ENCODE measurements at regions not wholly inside any gene's neighbourhood (a gene's known extent, or its start where the extent isn't known, plus 50 kb on each side); places are given as distances from the start of the nearest gene placed in this dataset.

DNA sequence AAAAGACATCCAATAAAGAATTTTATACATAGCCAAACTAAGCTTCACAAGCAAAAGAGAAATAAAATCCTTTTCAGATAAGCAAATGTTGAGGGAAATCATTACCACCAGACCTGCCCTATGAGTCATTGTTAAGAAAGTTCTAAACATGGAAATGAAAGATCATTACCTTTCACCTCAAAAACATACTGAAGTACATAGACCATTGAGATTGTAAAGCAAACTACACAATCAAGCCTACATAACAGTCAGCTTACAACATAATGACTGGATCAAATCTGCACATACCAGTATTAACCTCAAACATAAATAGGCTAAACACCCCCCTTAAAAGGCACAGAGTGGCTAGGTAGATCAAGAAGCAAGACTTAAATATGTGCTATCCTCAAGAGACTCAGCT is 501.0 kb upstream of the LUZP2 start:
- Histone ChIP-seq H3K4me3 (ENCODE audit: low read length in 2 of 2) (no peak overlapping the region), H3K9me3 (ENCODE audit: control insufficient read depth in 2 of 2, insufficient read depth in 1 of 2, low read length in 1 of 2) (peaks cover 0 to 12% of the 10 kb centered on the region in 2 donors), H3K27ac (ENCODE audit: low read depth in 1 of 2, low read length in 1 of 2) (no peak overlapping the region), H3K4me1 (ENCODE audit: control insufficient read depth in 2 of 2, insufficient read depth in 2 of 2, low read length in 2 of 2) (no peaks in the 10 kb centered on the region), H3K36me3 (ENCODE audit: control insufficient read depth in 2 of 2, insufficient read depth in 2 of 2, low read length in 1 of 2) (no peaks in the 10 kb centered on the region), H3K27me3 (ENCODE audit: control insufficient read depth in 2 of 2, insufficient read depth in 1 of 2, low read length in 1 of 2) (no peaks in the 10 kb centered on the region)
- no peak for DNase-seq (ENCODE audit: low read depth in 6 of 9, low spot score in 9 of 9)

DNA sequence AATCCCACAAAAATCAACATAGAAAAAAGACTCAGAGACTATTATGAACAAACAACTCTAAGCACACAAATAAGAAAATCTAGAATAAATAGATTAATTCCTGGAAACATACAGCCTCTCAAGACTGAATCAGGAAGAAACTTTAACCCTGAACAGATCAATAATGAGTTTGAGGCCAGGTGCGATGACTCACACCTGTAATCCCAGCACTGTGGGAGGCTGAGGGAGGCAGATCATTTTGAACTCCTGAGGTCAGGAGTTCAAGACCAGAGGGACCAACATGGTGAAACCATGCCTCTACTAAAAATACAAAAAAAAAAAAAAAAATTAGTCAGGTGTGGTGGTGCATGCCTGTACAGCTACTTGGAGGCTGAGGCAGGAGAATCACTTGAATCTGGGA is 499.5 kb upstream of the LUZP2 start:
- H3K9me3 ChIP-seq (ENCODE audit: control insufficient read depth in 2 of 2, insufficient read depth in 1 of 2, low read length in 1 of 2): peaks cover 0 to 12% of the 10 kb centered on the region in 2 donors
- H3K4me3 ChIP-seq (ENCODE audit: low read length in 2 of 2): no peak overlapping the region
- no peak for DNase-seq (ENCODE audit: low read depth in 6 of 9, low spot score in 9 of 9)
- no peaks in the 10 kb centered on the region for H3K36me3 ChIP-seq (ENCODE audit: control insufficient read depth in 2 of 2, insufficient read depth in 2 of 2, low read length in 1 of 2)
- H3K27me3 ChIP-seq (ENCODE audit: control insufficient read depth in 2 of 2, insufficient read depth in 1 of 2, low read length in 1 of 2): no peaks in the 10 kb centered on the region
- no peak overlapping the region for H3K27ac ChIP-seq (ENCODE audit: low read depth in 1 of 2, low read length in 1 of 2)
- 93% methylated on average over 1 of the region's 1 CpG for WGBS
- no peaks in the 10 kb centered on the region for H3K4me1 ChIP-seq (ENCODE audit: control insufficient read depth in 2 of 2, insufficient read depth in 2 of 2, low read length in 2 of 2)

DNA sequence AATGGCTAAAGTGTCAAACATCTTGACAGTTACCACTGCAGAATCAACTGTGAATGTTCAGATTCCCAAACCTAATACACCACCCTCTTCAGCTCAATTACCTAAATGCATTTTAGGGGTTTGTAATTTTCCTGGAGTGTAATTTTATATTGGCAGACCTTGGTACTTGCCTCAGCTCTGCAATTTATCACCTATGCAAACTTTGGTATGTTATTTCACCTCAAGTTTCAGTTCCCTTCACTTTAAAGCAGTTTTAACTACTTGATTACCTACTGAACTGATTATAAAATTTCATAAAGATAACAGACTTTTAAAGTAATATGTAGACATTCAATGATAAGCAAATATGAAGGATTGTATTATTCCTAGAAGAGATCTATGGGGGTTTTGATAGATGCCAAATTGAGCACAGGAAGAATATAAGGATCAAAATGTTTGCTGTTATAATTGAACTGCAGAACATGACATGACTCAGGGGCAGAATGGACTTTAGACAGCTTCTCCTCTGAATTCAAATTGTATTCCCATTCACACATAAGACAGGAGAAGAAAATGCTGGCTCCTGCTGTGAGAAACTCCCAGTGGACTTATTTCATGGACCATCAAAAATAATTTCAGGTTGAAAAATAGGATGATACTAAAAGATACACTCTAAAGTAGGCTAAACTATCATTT is 491.5 kb upstream of the LUZP2 start:
- Histone ChIP-seq H3K27me3 (ENCODE audit: control insufficient read depth in 2 of 2, insufficient read depth in 1 of 2, low read length in 1 of 2) (no peaks in the 10 kb centered on the region), H3K36me3 (ENCODE audit: control insufficient read depth in 2 of 2, insufficient read depth in 2 of 2, low read length in 1 of 2) (no peaks in the 10 kb centered on the region), H3K9me3 (ENCODE audit: control insufficient read depth in 2 of 2, insufficient read depth in 1 of 2, low read length in 1 of 2) (no peaks in the 10 kb centered on the region), H3K27ac (ENCODE audit: low read depth in 1 of 2, low read length in 1 of 2) (no peak overlapping the region), H3K4me1 (ENCODE audit: control insufficient read depth in 2 of 2, insufficient read depth in 2 of 2, low read length in 2 of 2) (no peaks in the 10 kb centered on the region), H3K4me3 (ENCODE audit: low read length in 2 of 2) (no peak overlapping the region)
- DNase-seq (ENCODE audit: low read depth in 6 of 9, low spot score in 9 of 9): no peak

DNA sequence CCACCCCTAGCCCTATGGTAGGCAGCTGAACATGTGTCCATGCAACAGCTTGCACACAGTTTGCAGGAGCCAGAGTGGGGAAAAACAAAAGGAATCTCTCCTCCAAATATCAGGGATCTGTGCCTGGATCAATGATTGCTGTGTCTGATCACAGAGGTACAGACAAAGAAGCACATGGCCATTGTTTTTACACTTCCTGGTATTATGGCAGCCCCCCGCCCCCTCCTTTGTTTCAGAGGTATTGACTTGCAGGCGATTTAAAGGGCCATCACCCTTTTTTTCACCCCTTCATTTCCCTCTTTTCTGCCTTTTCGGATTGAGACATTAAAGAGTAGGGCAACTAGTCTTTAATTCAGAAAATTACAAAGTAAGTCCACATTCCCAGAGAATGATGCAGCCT is 453.0 kb upstream of the LUZP2 start:
- Histone ChIP-seq H3K27me3 (ENCODE audit: control insufficient read depth in 2 of 2, insufficient read depth in 1 of 2, low read length in 1 of 2) (no peaks in the 10 kb centered on the region), H3K36me3 (ENCODE audit: control insufficient read depth in 2 of 2, insufficient read depth in 2 of 2, low read length in 1 of 2) (no peaks in the 10 kb centered on the region), H3K4me3 (ENCODE audit: low read length in 2 of 2) (no peak overlapping the region), H3K4me1 (ENCODE audit: control insufficient read depth in 2 of 2, insufficient read depth in 2 of 2, low read length in 2 of 2) (no peaks in the 10 kb centered on the region), H3K27ac (ENCODE audit: low read depth in 1 of 2, low read length in 1 of 2) (no peak overlapping the region), H3K9me3 (ENCODE audit: control insufficient read depth in 2 of 2, insufficient read depth in 1 of 2, low read length in 1 of 2) (peaks cover 0 to 3% of the 10 kb centered on the region in 2 donors)
- 93% methylated on average over 3 of the region's 3 CpGs for WGBS
- no peak for DNase-seq (ENCODE audit: low read depth in 6 of 9, low spot score in 9 of 9)

DNA sequence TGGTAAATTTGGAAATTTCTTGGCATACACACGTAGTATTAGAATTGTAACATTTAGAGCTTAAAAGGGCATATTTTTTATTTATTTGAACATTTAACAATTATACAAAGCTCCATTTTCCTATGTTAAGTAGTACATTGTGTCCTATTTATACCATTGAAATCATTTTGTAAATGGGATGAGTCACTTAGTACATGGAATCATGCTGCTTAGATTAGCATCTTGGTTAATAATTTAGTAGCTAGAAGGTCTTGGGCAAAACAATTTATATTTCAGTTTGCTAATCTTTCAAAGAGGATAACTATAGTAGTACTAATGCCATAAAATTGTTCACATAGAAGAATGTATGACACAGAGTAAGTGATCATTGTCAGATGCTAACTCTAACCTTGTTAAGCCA is 450.1 kb upstream of the LUZP2 start:
- WGBS: 93% methylated on average over 1 of the region's 1 CpG
- DNase-seq (ENCODE audit: low read depth in 6 of 9, low spot score in 9 of 9): no peak
- H3K36me3 ChIP-seq (ENCODE audit: control insufficient read depth in 2 of 2, insufficient read depth in 2 of 2, low read length in 1 of 2): no peaks in the 10 kb centered on the region
- no peaks in the 10 kb centered on the region for H3K4me1 ChIP-seq (ENCODE audit: control insufficient read depth in 2 of 2, insufficient read depth in 2 of 2, low read length in 2 of 2)
- H3K9me3 ChIP-seq (ENCODE audit: control insufficient read depth in 2 of 2, insufficient read depth in 1 of 2, low read length in 1 of 2): peaks cover 0 to 3% of the 10 kb centered on the region in 2 donors
- no peaks in the 10 kb centered on the region for H3K27me3 ChIP-seq (ENCODE audit: control insufficient read depth in 2 of 2, insufficient read depth in 1 of 2, low read length in 1 of 2)
- H3K4me3 ChIP-seq (ENCODE audit: low read length in 2 of 2): no peak overlapping the region
- H3K27ac ChIP-seq (ENCODE audit: low read depth in 1 of 2, low read length in 1 of 2): no peak overlapping the region

DNA sequence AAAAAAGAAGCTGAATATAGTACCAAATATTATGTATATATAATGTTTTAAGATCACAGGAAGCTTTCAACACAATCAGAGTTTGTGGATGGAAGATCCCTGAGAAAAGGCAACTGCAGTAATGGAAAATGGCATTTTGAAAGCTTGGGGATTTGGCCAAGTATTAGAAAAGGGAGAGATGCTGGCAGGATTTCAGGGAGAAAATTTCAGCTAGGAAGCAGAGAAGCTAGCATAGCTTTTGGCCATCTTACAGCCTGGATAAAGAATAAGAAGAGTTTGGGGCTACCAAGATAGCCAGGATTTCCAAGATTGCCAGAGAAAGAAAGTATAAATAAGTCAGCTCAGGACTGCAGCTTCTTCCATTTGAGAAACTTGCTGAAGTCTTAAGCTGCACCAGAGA is 440.8 kb upstream of the LUZP2 start:
- Histone ChIP-seq H3K36me3 (ENCODE audit: control insufficient read depth in 2 of 2, insufficient read depth in 2 of 2, low read length in 1 of 2) (no peaks in the 10 kb centered on the region), H3K4me1 (ENCODE audit: control insufficient read depth in 2 of 2, insufficient read depth in 2 of 2, low read length in 2 of 2) (no peaks in the 10 kb centered on the region), H3K27ac (ENCODE audit: low read depth in 1 of 2, low read length in 1 of 2) (no peak overlapping the region), H3K27me3 (ENCODE audit: control insufficient read depth in 2 of 2, insufficient read depth in 1 of 2, low read length in 1 of 2) (no peaks in the 10 kb centered on the region), H3K4me3 (ENCODE audit: low read length in 2 of 2) (no peak overlapping the region), H3K9me3 (ENCODE audit: control insufficient read depth in 2 of 2, insufficient read depth in 1 of 2, low read length in 1 of 2) (no peaks in the 10 kb centered on the region)
- no peak for DNase-seq (ENCODE audit: low read depth in 6 of 9, low spot score in 9 of 9)

DNA sequence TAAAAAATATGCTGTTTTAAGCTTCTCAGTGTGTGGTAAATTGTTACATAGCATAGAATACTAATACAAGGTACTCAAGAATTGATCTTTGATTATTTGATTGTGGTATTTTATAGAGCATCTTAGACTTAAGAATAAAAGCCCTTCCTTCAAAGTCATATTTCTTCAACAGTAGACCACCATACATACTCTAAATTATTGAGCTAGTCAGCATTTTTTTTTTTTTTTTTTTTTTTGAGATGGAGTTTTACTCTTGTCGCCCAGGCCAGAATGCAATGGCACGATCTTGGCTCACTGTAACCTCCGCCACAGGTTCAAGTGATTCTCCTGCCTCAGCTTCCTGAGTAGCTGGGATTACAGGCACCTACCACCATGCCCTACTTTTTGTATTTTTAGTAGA is 436.7 kb upstream of the LUZP2 start:
- H3K4me1 ChIP-seq (ENCODE audit: control insufficient read depth in 2 of 2, insufficient read depth in 2 of 2, low read length in 2 of 2): no peaks in the 10 kb centered on the region
- no peaks in the 10 kb centered on the region for H3K27me3 ChIP-seq (ENCODE audit: control insufficient read depth in 2 of 2, insufficient read depth in 1 of 2, low read length in 1 of 2)
- WGBS: 99% methylated on average over 3 of the region's 3 CpGs
- no peak for DNase-seq (ENCODE audit: low read depth in 6 of 9, low spot score in 9 of 9)
- no peaks in the 10 kb centered on the region for H3K36me3 ChIP-seq (ENCODE audit: control insufficient read depth in 2 of 2, insufficient read depth in 2 of 2, low read length in 1 of 2)
- no peak overlapping the region for H3K4me3 ChIP-seq (ENCODE audit: low read length in 2 of 2)
- no peaks in the 10 kb centered on the region for H3K9me3 ChIP-seq (ENCODE audit: control insufficient read depth in 2 of 2, insufficient read depth in 1 of 2, low read length in 1 of 2)
- no peak overlapping the region for H3K27ac ChIP-seq (ENCODE audit: low read depth in 1 of 2, low read length in 1 of 2)

DNA sequence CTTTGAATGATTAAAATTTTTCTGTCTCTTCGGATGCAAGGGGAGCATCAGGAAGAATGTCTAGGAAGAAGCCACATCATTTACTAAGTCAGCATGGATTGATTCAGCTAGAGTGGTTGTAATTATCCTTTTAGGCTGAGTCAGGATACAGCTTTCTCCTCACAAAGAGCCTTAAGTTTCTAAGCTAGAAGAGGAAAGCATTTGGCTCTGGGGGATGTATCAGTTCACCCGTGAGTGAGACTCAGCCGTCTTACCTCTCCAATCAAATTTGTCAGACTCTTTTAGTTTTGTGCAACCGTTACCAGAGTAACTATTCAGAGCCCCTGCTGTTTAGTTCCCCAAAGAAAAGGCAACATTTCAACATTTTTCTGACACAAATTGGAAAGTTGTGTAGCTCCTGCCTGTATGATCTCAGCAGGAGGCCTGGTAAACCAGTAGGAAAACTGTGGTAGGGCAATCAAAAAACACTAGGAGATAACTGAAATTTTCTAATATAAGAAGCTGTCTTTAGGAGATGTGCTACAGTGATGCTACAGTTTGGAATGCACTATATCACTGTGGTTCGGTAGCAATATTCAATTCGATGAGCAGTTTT is 432.4 kb upstream of the LUZP2 start:
- no peak for DNase-seq (ENCODE audit: low read depth in 6 of 9, low spot score in 9 of 9)
- no peaks in the 10 kb centered on the region for H3K27me3 ChIP-seq (ENCODE audit: control insufficient read depth in 2 of 2, insufficient read depth in 1 of 2, low read length in 1 of 2)
- H3K4me1 ChIP-seq (ENCODE audit: control insufficient read depth in 2 of 2, insufficient read depth in 2 of 2, low read length in 2 of 2): no peaks in the 10 kb centered on the region
- WGBS: 96% methylated on average over 6 of the region's 6 CpGs
- H3K27ac ChIP-seq (ENCODE audit: low read depth in 1 of 2, low read length in 1 of 2): no peak overlapping the region
- no peaks in the 10 kb centered on the region for H3K9me3 ChIP-seq (ENCODE audit: control insufficient read depth in 2 of 2, insufficient read depth in 1 of 2, low read length in 1 of 2)
- H3K4me3 ChIP-seq (ENCODE audit: low read length in 2 of 2): no peak overlapping the region
- H3K36me3 ChIP-seq (ENCODE audit: control insufficient read depth in 2 of 2, insufficient read depth in 2 of 2, low read length in 1 of 2): no peaks in the 10 kb centered on the region

DNA sequence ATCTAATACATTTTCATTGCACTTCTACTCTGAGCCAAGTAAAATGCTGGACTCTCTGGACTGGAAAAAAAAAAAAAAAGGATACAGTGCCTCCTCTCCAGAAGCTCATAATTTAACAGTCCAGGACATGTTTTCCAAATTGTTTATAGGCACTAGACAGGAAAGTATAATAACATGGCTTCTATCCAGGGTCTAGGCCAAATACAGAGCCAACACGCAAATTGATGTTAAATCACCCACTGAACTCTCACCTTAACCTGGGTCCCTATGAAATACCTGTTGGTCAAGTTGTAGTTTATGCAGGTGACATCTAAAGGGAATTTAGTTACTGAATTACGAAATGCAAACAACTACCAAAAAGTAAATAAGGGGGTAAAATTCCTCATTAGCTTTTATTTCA is 428.7 kb upstream of the LUZP2 start:
- Histone ChIP-seq H3K9me3 (ENCODE audit: control insufficient read depth in 2 of 2, insufficient read depth in 1 of 2, low read length in 1 of 2) (no peaks in the 10 kb centered on the region), H3K36me3 (ENCODE audit: control insufficient read depth in 2 of 2, insufficient read depth in 2 of 2, low read length in 1 of 2) (no peaks in the 10 kb centered on the region), H3K4me1 (ENCODE audit: control insufficient read depth in 2 of 2, insufficient read depth in 2 of 2, low read length in 2 of 2) (no peaks in the 10 kb centered on the region), H3K4me3 (ENCODE audit: low read length in 2 of 2) (no peak overlapping the region), H3K27me3 (ENCODE audit: control insufficient read depth in 2 of 2, insufficient read depth in 1 of 2, low read length in 1 of 2) (no peaks in the 10 kb centered on the region), H3K27ac (ENCODE audit: low read depth in 1 of 2, low read length in 1 of 2) (no peak overlapping the region)
- 96% methylated on average over 2 of the region's 2 CpGs for WGBS
- DNase-seq (ENCODE audit: low read depth in 6 of 9, low spot score in 9 of 9): no peak

All from thymus (tissue), 11 donors.